PC-3 (cell line): ENCODE measurements at regions not wholly inside any gene's neighbourhood (a gene's known extent, or its start where the extent isn't known, plus 50 kb on each side); places are given as distances from the start of the nearest gene placed in this dataset.
"Not testable (repeated sequence)": the region's sequence is repeated elsewhere in the genome, so short reads cannot be mapped to it uniquely, and the experiment has no call there.

ENCODE experiments used
- ATAC-seq: fragments of 200-7000 bp; cut with Tn5 transposase; 2 replicates; pipeline ENCODE4 v1.9.1; 2020; ENCODE audit warnings: mild to moderate bottlenecking, moderate library complexity
- BruUV-seq: library from RNA; stranded (reverse); fragments of 400-500 nt; replicated peaks from 2 replicates; lab custom pipeline; 2021; lab: Mats Ljungman, UMichigan
- CTCF ChIA-PET: fragments of 300-600 bp; sonication (Branson Sonifier 250); formaldehyde crosslinking; loops from one replicate; lab custom pipeline; 2022; ENCODE audit warnings: antibody characterized with exemption; lab: Charles Lee
- POLR2A ChIA-PET: fragments of 300-600 bp; sonication (Branson Sonifier 250); formaldehyde crosslinking; loops from one replicate; lab custom pipeline; 2022; ENCODE audit warnings: antibody characterized with exemption; ENCODE audit not compliant: unreplicated experiment; lab: Charles Lee
- DNase-seq: peaks from one replicate; pipeline ENCODE4 v3.0.0-alpha.2; 2015
- H2AFZ ChIP-seq: fragments of 300-600 bp; sonication (generic); 2 replicates; pipeline ENCODE4 v1.6.0; 2016; ENCODE audit warnings: antibody characterized with exemption, low read length
- H3F3A ChIP-seq: fragments of 300-600 bp; sonication (generic); one replicate; pipeline ENCODE4 v1.6.0; 2017; ENCODE audit warnings: antibody characterized with exemption, low read length, control low read depth, mild to moderate bottlenecking; ENCODE audit not compliant: unreplicated experiment
- H3K27ac ChIP-seq: fragments of 300-600 bp; sonication (generic); 2 replicates; pipeline ENCODE4 v1.5.1; 2016; ENCODE audit warnings: mild to moderate bottlenecking, low read length
- H3K27me3 ChIP-seq: fragments of 300-600 bp; sonication (generic); 2 replicates; pipeline ENCODE4 v1.6.1; 2016; ENCODE audit warnings: low read length, mixed read lengths
- H3K36me3 ChIP-seq: fragments of 300-600 bp; sonication (generic); 2 replicates; pipeline ENCODE4 v1.6.1; 2016; ENCODE audit warnings: low read depth, mixed run types, low read length, mixed read lengths
- H3K4me1 ChIP-seq: fragments of 300-600 bp; sonication (generic); 2 replicates; pipeline ENCODE4 v1.5.1; 2016; ENCODE audit warnings: low read length; ENCODE audit not compliant: insufficient read depth
- H3K4me2 ChIP-seq: fragments of 300-600 bp; sonication (generic); 2 replicates; pipeline ENCODE4 v1.6.0; 2016; ENCODE audit warnings: low read length
- H3K4me3 ChIP-seq: fragments of 300-600 bp; sonication (generic); 2 replicates; pipeline ENCODE4 v1.5.1; 2016; ENCODE audit warnings: mild to moderate bottlenecking, low read length, mixed read lengths
- H3K79me2 ChIP-seq: fragments of 300-600 bp; sonication (generic); 2 replicates; pipeline ENCODE4 v1.6.1; 2017; ENCODE audit warnings: low read length, mixed read lengths
- H3K9ac ChIP-seq: fragments of 300-600 bp; sonication (generic); 2 replicates; pipeline ENCODE4 v1.6.0; 2016; ENCODE audit warnings: mild to moderate bottlenecking, low read length
- H3K9me2 ChIP-seq: fragments of 300-600 bp; sonication (generic); replicated peaks from 2 replicates; pipeline ENCODE4 v1.6.1; 2016; ENCODE audit warnings: mixed run types, low read length, mixed read lengths
- H3K9me3 ChIP-seq: fragments of 300-600 bp; sonication (generic); 2 replicates; pipeline ENCODE4 v1.6.1; 2016; ENCODE audit warnings: low read length, mixed read lengths
- H4K20me1 ChIP-seq: fragments of 300-600 bp; sonication (generic); 2 replicates; pipeline ENCODE4 v1.6.1; 2016; ENCODE audit warnings: low read length, mixed read lengths
- CTCF ChIP-seq: fragments of 300-600 bp; sonication (generic); conservative IDR thresholded peaks from 2 replicates; pipeline ENCODE4 v1.5.1; 2017; ENCODE audit warnings: antibody characterized with exemption, low read depth, mild to moderate bottlenecking, low read length
- EZH2 ChIP-seq: fragments of 300-600 bp; sonication (generic); IDR thresholded peaks from one replicate; pipeline ENCODE4 v1.6.1; 2017; ENCODE audit warnings: antibody characterized with exemption, mild to moderate bottlenecking, low read length; ENCODE audit not compliant: unreplicated experiment
- EZH2phosphoT487 ChIP-seq: fragments of 300-600 bp; sonication (generic); IDR thresholded peaks from 2 replicates; pipeline ENCODE4 v1.6.1; 2018; ENCODE audit warnings: mild to moderate bottlenecking, antibody characterized with exemption, low read length, borderline replicate concordance
- intact Hi-C: fragments of 100-400 bp; cut with micrococcal nuclease; formaldehyde crosslinking; loops from 2 replicates; pipeline ENCODE4 v1.9.0; 2023

GRCh38 chr12:28097221-28097620 lies 93.0 kb upstream of the CCDC91 start:
- Histone ChIP-seq H2AFZ (no peak overlapping the region), H3K4me3 (no peak overlapping the region), H3K79me2 (no peaks in the 10 kb centered on the region), H3K36me3 (no peaks in the 10 kb centered on the region), H3K9me3 (no peaks in the 10 kb centered on the region), H4K20me1 (no peaks in the 10 kb centered on the region), H3K4me1 (no peaks in the 10 kb centered on the region), H3K9me2 (no peaks in the 10 kb centered on the region), H3F3A (no peaks in the 10 kb centered on the region), H3K9ac (no peak overlapping the region), H3K27me3 (no peaks in the 10 kb centered on the region), H3K27ac (no peak overlapping the region), H3K4me2 (no peak overlapping the region)
- ATAC-seq: no peak
- POLR2A ChIA-PET: interaction anchor here (0.6 kb wide), 2 partner anchors 74 to 129 kb away, joined by 4 to 8 read pairs; no protein-coding TSS in a partner anchor
- DNase-seq: no peak
- TF ChIP-seq CTCF (no peak), EZH2 (no peak), EZH2phosphoT487 (no peak)
- no TSS peak for BruUV-seq
- CTCF ChIA-PET: no interaction called here
- intact Hi-C loops: no loop called here

GRCh38 chr12:28099245-28099644 lies 91.0 kb upstream of the CCDC91 start:
- ATAC-seq, BruUV-seq: not testable (repeated sequence)

GRCh38 chr12:28099871-28100270 lies 90.4 kb upstream of the CCDC91 start:
- CTCF ChIA-PET: no interaction called here
- BruUV-seq: no TSS peak
- no peaks in the 10 kb centered on the region for H3K79me2 ChIP-seq

More at GRCh38 chr12:28099245-28099644, 91.0 kb upstream of the CCDC91 start:
- H4K20me1 ChIP-seq, H3K36me3 ChIP-seq, H3K4me1 ChIP-seq, H3K27me3 ChIP-seq, H3K9me3 ChIP-seq, POLR2A ChIA-PET, DNase-seq, H3K9ac ChIP-seq, H3K9me2 ChIP-seq, H2AFZ ChIP-seq, H3K4me3 ChIP-seq, CTCF ChIA-PET, H3K27ac ChIP-seq, H3F3A ChIP-seq, H3K4me2 ChIP-seq, H3K79me2 ChIP-seq, intact Hi-C loops: not testable (repeated sequence)

More at GRCh38 chr12:28099871-28100270, 90.4 kb upstream of the CCDC91 start:
- POLR2A ChIA-PET: no interaction called here
- Histone ChIP-seq H3F3A (no peaks in the 10 kb centered on the region), H3K9me3 (no peaks in the 10 kb centered on the region), H2AFZ (no peak overlapping the region), H3K4me2 (no peak overlapping the region), H3K4me1 (no peaks in the 10 kb centered on the region), H3K27me3 (no peaks in the 10 kb centered on the region), H3K36me3 (no peaks in the 10 kb centered on the region), H3K9ac (no peak overlapping the region), H3K9me2 (no peaks in the 10 kb centered on the region), H3K27ac (no peak overlapping the region), H4K20me1 (no peaks in the 10 kb centered on the region), H3K4me3 (no peak overlapping the region)
- no peak for DNase-seq
- intact Hi-C loops: no loop called here
- no peak for ATAC-seq
- TF ChIP-seq EZH2 (no peak), EZH2phosphoT487 (no peak), CTCF (no peak)
